Lower leg skin (tissue), 3 donors: ENCODE measurements at regions not wholly inside any gene's neighbourhood (a gene's known extent, or its start where the extent isn't known, plus 50 kb on each side); places are given as distances from the start of the nearest gene placed in this dataset.

Experiments
- POLR2A ChIP-seq, 2 donors: fragments of 450-650 bp; IDR thresholded peaks; one replicate each; pipeline ENCODE4 v1.6.1; 2016 to 2017; ENCODE audit warnings: antibody characterized with exemption in 2 of 2, mild to moderate bottlenecking in 1 of 2, moderate library complexity in 1 of 2
- TF ChIP-seq, protein P1 (sequence below), 3 donors: fragments of 450-650 bp; IDR thresholded peaks; one replicate each; pipeline ENCODE4 v1.5.1; 2016; ENCODE audit warnings: antibody characterized with exemption in 3 of 3, mild to moderate bottlenecking in 3 of 3, moderate library complexity in 2 of 3

DNA sequence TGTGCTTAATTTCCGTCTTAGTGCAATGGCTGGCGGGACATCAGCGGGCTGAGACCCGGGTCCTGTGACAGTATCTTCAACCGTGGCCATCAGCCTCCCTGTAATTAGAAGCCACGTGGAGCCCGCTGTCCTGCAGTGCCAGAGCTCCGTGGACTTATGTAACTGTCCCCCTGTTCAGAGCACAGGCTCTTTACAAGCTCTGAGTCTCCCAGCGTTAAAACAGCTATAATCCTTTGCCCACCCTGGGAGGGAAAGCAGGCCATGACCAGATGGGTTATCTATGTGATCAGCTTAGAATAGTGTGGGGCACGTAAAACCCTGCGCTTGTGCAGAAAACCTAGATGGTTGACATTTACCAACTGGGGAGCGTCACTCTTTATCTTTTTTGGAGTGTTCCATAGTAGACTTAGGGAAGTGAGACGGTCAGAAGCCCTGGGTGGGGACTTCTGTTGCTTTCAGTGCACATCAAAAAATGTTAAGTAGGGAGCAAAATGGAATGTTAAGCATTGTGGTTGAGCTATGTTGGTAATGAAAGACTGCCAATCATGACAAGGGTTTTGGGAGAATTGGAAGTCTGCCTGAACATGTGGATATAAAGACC lies 103.5 kb upstream of the CADM1 start:
- TF ChIP-seq, protein P1, sequence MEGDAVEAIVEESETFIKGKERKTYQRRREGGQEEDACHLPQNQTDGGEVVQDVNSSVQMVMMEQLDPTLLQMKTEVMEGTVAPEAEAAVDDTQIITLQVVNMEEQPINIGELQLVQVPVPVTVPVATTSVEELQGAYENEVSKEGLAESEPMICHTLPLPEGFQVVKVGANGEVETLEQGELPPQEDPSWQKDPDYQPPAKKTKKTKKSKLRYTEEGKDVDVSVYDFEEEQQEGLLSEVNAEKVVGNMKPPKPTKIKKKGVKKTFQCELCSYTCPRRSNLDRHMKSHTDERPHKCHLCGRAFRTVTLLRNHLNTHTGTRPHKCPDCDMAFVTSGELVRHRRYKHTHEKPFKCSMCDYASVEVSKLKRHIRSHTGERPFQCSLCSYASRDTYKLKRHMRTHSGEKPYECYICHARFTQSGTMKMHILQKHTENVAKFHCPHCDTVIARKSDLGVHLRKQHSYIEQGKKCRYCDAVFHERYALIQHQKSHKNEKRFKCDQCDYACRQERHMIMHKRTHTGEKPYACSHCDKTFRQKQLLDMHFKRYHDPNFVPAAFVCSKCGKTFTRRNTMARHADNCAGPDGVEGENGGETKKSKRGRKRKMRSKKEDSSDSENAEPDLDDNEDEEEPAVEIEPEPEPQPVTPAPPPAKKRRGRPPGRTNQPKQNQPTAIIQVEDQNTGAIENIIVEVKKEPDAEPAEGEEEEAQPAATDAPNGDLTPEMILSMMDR (IDR thresholded peaks at IDR 0.05), result no peak
- no peak for TF ChIP-seq POLR2A (IDR thresholded peaks at IDR 0.05)
